Activated CD4-positive, alpha-beta memory T cell treated with anti-CD3 and anti-CD28 coated beads for 36 hours (primary cell): ENCODE measurements at regions not wholly inside any gene's neighbourhood (a gene's known extent, or its start where the extent isn't known, plus 50 kb on each side); places are given as distances from the start of the nearest gene placed in this dataset.

Source experiments
- CTCF ChIA-PET: fragments of 350-600 bp; sonication (Branson Sonifier 250); formaldehyde crosslinking; loops from one replicate; lab custom pipeline; 2021; ENCODE audit warnings: antibody characterized with exemption, inconsistent platforms; lab: Charles Lee
- POLR2A ChIA-PET: fragments of 350-600 bp; sonication (Branson Sonifier 250); formaldehyde crosslinking; loops from one replicate; lab custom pipeline; 2021; ENCODE audit warnings: antibody characterized with exemption; lab: Charles Lee
- DNase-seq: peaks from one replicate; pipeline ENCODE4 v3.0.0-alpha.2; 2020
- H3K27ac Mint-ChIP-seq: one replicate; pipeline ENCODE4 v1.8.0; 2021; ENCODE audit warnings: mixed read lengths
- H3K27me3 Mint-ChIP-seq: one replicate; pipeline ENCODE4 v1.8.0; 2021; ENCODE audit warnings: mixed read lengths
- H3K36me3 Mint-ChIP-seq: one replicate; pipeline ENCODE4 v1.8.0; 2021; ENCODE audit warnings: mixed read lengths
- H3K4me1 Mint-ChIP-seq: one replicate; pipeline ENCODE4 v1.8.0; 2021; ENCODE audit warnings: low read depth, mixed read lengths
- H3K4me3 Mint-ChIP-seq: one replicate; pipeline ENCODE4 v1.8.0; 2021; ENCODE audit warnings: mild to moderate bottlenecking, mixed read lengths
- H3K9me3 Mint-ChIP-seq: one replicate; pipeline ENCODE4 v1.8.0; 2021; ENCODE audit warnings: mixed read lengths
- intact Hi-C: fragments of 100-400 bp; cut with micrococcal nuclease; formaldehyde crosslinking; loops from one replicate; pipeline ENCODE4 v1.15.1; 2023

DNA sequence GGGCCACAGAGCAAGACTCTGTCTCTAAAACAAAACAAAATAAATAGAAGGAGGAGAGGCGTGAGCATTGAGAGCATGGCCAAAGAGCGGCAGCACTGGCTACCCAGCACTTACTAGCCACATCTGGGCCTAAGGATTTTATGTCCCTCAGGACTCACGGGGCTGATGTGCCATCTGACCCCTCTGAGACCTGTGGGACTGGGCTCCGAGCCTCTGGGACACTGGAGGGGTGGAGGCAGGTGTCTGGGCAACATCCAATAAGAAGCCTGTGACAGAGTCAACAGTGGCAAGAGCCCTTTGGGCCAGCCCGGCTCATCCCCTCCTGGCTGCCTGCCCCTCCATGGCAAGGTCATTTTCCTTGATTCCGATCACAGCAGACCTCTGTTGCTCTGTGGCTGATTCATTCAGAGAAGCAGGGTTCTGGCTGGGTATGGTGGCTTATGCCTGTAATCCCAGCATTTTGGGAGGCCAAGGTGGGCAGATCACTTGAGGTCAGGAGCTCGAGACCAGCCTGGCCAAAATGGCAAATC, 60.7 kb downstream of the RRM2 start:
- Mint-ChIP-seq H3K9me3 (peaks cover 7% of the 10 kb centered on the region), H3K4me1 (no peaks in the 10 kb centered on the region), H3K27me3 (no peaks in the 10 kb centered on the region), H3K4me3 (no peak overlapping the region), H3K27ac (no peak overlapping the region), H3K36me3 (peaks cover 13% of the 10 kb centered on the region)
- CTCF ChIA-PET = interaction anchor here (1.4 to 1.5 kb wide), 2 partner anchors 20 to 226 kb away, joined by 3 to 4 read pairs; no protein-coding TSS in a partner anchor
- no peak for DNase-seq
- intact Hi-C loops = no loop called here
- POLR2A ChIA-PET = no interaction called here

DNA sequence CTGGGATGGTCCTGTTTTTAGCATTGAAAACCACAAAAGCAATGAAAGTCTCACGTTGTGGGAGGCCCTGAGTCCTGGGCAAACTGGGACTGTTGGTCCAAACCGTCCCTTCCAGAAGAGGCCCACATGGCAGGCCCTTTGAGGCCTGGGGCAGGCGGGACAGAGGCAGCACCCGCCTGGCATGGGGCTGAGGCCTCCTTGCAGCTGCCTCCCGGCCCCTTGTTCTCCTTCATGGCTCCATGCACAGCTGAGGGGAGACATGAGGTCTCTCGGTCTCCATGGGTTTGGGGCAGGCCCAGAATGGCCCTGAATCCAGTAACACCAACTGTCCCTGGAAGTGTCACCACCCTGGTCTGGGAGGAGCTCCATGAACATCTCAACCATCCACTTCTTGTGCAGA, 61.9 kb downstream of the RRM2 start:
- no peaks in the 10 kb centered on the region for H3K4me1 Mint-ChIP-seq
- H3K9me3 Mint-ChIP-seq = peaks cover 7% of the 10 kb centered on the region
- no peak overlapping the region for H3K4me3 Mint-ChIP-seq
- ChIA-PET CTCF (interaction anchor here (1.3 to 1.4 kb wide), 2 partner anchors 225 to 251 kb away, joined by 3 to 6 read pairs; no protein-coding TSS in a partner anchor), POLR2A (no interaction called here)
- DNase-seq = no peak
- H3K27ac Mint-ChIP-seq = no peak overlapping the region
- H3K36me3 Mint-ChIP-seq = peaks cover 16% of the 10 kb centered on the region
- no peaks in the 10 kb centered on the region for H3K27me3 Mint-ChIP-seq
- intact Hi-C loops = no loop called here

GRCh38 chr2:10185046-10185445, 62.5 kb downstream of the RRM2 start:
- no peak for DNase-seq
- ChIA-PET POLR2A (no interaction called here), CTCF (interaction anchor here (1.3 kb wide), 1 partner anchor 250 kb away, joined by 6 read pairs; no protein-coding TSS in a partner anchor)
- Mint-ChIP-seq H3K36me3 (peaks cover 16% of the 10 kb centered on the region), H3K27ac (no peak overlapping the region), H3K9me3 (peaks cover 7% of the 10 kb centered on the region), H3K4me3 (no peak overlapping the region), H3K27me3 (no peaks in the 10 kb centered on the region), H3K4me1 (no peaks in the 10 kb centered on the region)
- intact Hi-C loops = no loop called here

DNA sequence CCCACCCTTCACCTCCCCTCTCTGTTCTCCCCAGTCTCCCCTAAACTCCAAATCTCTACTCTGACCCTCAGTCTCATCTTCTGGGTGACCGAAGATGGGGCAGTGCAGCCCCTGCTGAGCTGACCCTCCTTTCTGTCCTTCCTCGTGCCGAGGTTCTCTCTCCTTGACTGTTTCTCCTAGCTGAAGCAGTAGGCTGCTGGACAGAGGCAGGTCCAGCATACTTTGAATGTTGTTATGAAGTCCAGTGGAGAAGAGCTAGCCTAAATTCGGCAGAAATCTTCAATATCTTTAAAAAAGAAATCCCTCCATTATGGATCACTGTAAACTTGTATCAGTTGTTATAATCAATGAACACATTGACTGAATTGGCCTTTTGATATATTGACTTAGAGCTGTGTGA, 63.2 kb downstream of the RRM2 start:
- Mint-ChIP-seq H3K4me1 (no peaks in the 10 kb centered on the region), H3K27ac (no peak overlapping the region), H3K36me3 (peaks cover 16% of the 10 kb centered on the region), H3K4me3 (no peak overlapping the region), H3K27me3 (no peaks in the 10 kb centered on the region), H3K9me3 (peaks cover 7% of the 10 kb centered on the region)
- POLR2A ChIA-PET = no interaction called here
- DNase-seq = no peak
- CTCF ChIA-PET = no interaction called here
- intact Hi-C loops = no loop called here

DNA sequence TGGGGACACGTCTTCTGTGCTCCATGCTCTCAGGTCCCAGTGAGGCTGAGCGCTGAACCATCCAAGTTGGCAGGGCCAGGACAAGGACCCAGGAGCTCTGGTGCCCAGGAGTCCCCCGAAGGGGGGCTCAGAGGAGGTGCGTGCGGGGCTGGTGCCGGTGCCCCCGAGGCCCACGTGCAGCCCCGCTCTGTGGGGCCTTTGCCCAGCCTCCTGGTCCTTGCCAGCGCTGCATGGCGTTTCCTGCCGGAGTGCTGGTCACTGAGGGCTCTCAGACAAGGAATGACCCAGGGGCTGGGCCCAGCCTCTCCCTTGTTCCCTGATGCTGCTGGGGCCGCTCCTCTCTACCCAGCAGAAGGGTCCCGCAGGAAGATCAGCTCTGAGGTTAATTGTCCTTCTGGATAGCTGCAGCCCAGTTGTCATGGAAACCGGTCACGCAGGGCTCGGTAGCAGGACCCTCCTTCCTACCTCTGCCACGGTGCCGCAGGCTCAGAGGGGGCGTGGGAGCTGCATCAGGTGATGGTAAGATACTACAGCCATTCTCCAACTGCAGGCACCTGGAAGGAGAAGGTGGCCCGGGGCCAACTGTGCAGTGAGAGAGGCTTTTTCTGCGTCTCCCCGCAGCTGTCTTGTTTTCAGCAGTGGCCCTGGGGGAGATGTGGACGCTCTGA, 64.5 kb downstream of the RRM2 start:
- no peaks in the 10 kb centered on the region for H3K4me1 Mint-ChIP-seq
- H3K4me3 Mint-ChIP-seq = no peak overlapping the region
- no peak overlapping the region for H3K27ac Mint-ChIP-seq
- intact Hi-C loops = no loop called here
- H3K27me3 Mint-ChIP-seq = no peaks in the 10 kb centered on the region
- no peaks in the 10 kb centered on the region for H3K9me3 Mint-ChIP-seq
- peaks cover 10% of the 10 kb centered on the region for H3K36me3 Mint-ChIP-seq
- no peak for DNase-seq
- ChIA-PET POLR2A (no interaction called here), CTCF (no interaction called here)

DNA sequence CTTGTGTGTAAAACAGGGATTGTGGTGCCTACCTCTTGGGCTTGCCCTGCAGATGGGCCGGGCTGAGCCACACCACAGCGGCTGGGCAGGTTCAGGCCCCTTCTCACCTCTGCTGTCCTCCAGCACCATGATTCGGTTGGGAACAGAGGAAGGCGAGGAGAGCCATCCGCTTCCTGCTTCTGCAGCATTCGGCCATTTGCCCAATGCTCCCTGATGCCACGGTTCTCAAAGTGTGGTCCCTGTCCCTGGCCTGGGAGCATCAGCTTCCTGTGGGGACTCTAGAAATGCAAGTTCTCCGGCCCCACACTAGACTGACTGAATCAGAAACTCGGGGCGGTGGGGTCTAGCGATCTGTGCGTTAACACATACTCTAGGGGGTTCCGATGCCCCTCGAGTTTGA, 65.1 kb downstream of the RRM2 start:
- H3K4me1 Mint-ChIP-seq = no peaks in the 10 kb centered on the region
- intact Hi-C loops = no loop called here
- H3K36me3 Mint-ChIP-seq = peaks cover 10% of the 10 kb centered on the region
- H3K4me3 Mint-ChIP-seq = no peak overlapping the region
- H3K9me3 Mint-ChIP-seq = no peaks in the 10 kb centered on the region
- ChIA-PET POLR2A (no interaction called here), CTCF (no interaction called here)
- DNase-seq = no peak
- no peak overlapping the region for H3K27ac Mint-ChIP-seq
- H3K27me3 Mint-ChIP-seq = no peaks in the 10 kb centered on the region

DNA sequence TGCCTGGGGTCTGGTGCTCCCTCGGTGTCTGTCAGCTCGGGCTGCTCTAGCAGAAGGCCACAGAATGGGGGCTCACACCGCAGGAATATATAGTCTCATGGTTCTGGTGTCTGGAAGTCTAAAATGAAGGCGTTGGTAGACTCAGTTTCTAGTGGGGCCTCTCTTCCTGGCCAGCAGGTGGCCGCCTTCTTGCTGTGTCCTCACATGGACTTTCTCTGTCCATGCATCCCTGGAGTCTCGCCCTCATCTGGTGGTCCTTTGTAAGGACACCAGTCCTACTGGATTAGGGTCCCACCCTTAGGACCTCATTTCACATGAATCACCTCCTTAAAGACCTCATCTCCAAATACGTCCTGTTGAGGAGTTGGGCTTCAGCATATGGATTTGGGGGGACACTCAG, 65.7 kb downstream of the RRM2 start:
- intact Hi-C loops = no loop called here
- ChIA-PET POLR2A (no interaction called here), CTCF (interaction anchor here (1.5 kb wide), 1 partner anchor 247 kb away, joined by 3 read pairs; no protein-coding TSS in a partner anchor)
- H3K36me3 Mint-ChIP-seq = peaks cover 10% of the 10 kb centered on the region
- no peaks in the 10 kb centered on the region for H3K9me3 Mint-ChIP-seq
- no peaks in the 10 kb centered on the region for H3K4me1 Mint-ChIP-seq
- no peak overlapping the region for H3K4me3 Mint-ChIP-seq
- H3K27ac Mint-ChIP-seq = no peak overlapping the region
- DNase-seq = no peak
- H3K27me3 Mint-ChIP-seq = no peaks in the 10 kb centered on the region

DNA sequence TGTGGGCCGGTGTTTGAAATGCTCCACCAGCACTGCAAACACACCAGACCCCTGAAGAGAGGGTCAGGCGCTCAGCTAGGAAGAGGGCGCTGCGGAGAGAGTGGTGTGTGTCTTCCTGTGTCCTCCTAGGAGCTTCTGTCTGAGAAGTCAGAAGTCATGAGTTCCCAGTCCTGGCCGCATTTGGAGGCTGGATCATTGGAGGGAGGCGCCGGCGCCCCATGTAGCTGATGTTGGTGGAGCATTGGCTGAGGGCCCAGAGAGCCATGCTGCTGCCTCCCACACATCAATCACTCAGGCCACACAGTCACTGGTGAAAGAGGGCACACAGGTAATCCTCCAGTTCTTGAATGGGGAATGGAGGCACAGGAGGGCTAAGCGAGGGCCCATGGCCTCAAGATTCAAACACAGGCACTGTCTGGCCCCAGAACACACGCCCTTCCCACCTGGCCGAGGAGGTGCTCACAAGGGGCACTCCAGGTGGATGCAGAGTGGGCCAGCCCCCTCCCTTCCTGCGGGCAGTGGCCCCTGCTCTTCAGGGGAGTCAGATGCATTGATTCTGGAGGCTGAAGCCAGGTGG, 66.3 kb downstream of the RRM2 start:
- CTCF ChIA-PET = interaction anchor here (1.5 kb wide), 1 partner anchor 246 kb away, joined by 3 read pairs; no protein-coding TSS in a partner anchor

DNA sequence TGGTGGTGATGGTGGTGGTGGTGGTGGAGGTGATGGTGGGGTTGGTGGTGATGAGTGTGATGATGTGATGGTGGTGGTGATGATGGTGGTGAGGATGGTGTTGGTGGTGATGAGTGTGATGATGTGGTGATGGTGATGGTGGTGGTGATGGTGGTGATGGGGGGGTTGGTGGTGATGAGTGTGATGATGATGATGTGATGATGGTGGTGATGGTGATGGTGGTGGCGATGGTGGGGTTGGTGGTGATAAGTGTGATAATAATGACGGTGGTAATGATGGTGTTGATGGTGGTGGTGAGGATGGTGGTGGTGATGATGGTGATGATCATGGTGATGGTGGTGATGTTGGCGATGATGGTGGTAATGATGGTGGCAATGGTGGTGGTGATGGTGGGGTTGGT, 67.7 kb downstream of the RRM2 start:
- no peak for DNase-seq

More for the DNA sequence above, 66.3 kb downstream of the RRM2 start:
- Mint-ChIP-seq H3K27ac (no peak overlapping the region), H3K4me3 (no peak overlapping the region), H3K36me3 (peaks cover 10% of the 10 kb centered on the region), H3K9me3 (no peaks in the 10 kb centered on the region), H3K27me3 (no peaks in the 10 kb centered on the region), H3K4me1 (no peaks in the 10 kb centered on the region)
- no peak for DNase-seq
- POLR2A ChIA-PET = no interaction called here
- intact Hi-C loops = no loop called here

GRCh38 chr2:10190737-10191532, 68.4 kb downstream of the RRM2 start:
- H3K9me3 Mint-ChIP-seq = no peaks in the 10 kb centered on the region
- no peaks in the 10 kb centered on the region for H3K4me1 Mint-ChIP-seq
- DNase-seq = no peak
- peaks cover 6% of the 10 kb centered on the region for H3K36me3 Mint-ChIP-seq
- ChIA-PET POLR2A (no interaction called here), CTCF (no interaction called here)
- intact Hi-C loops = no loop called here
- H3K27me3 Mint-ChIP-seq = no peaks in the 10 kb centered on the region
- H3K27ac Mint-ChIP-seq = no peak overlapping the region
- H3K4me3 Mint-ChIP-seq = no peak overlapping the region

More for the DNA sequence above, 67.7 kb downstream of the RRM2 start:
- ChIA-PET POLR2A (no interaction called here), CTCF (no interaction called here)
- intact Hi-C loops = no loop called here
- Mint-ChIP-seq H3K36me3 (peaks cover 9% of the 10 kb centered on the region), H3K27me3 (no peaks in the 10 kb centered on the region), H3K9me3 (no peaks in the 10 kb centered on the region), H3K27ac (no peak overlapping the region), H3K4me3 (no peak overlapping the region), H3K4me1 (no peaks in the 10 kb centered on the region)

DNA sequence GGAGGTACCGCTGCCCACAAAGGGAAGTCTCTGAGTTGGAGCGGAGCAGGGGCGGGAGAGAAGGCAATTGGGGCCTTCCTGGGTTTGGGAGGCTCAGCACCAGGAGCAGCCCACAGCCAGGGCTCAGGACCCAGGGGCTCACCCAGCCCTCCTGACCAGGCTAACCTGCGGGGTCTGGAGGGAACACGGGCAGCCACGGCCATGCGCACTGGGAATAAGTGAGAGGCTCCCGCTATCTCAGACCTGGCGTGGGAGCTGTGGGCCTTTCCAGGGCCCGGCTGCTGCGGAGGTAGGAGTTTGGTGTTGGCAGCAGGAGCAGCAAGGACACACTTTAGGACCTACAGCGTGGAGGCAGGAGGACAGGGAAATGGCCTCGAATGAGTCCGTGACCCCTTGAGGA, 69.0 kb downstream of the RRM2 start:
- no peak for DNase-seq
- peaks cover 5% of the 10 kb centered on the region for H3K36me3 Mint-ChIP-seq
- intact Hi-C loops = no loop called here
- H3K27ac Mint-ChIP-seq = no peak overlapping the region
- ChIA-PET CTCF (no interaction called here), POLR2A (no interaction called here)
- no peaks in the 10 kb centered on the region for H3K27me3 Mint-ChIP-seq
- H3K4me1 Mint-ChIP-seq = no peaks in the 10 kb centered on the region
- H3K9me3 Mint-ChIP-seq = no peaks in the 10 kb centered on the region
- H3K4me3 Mint-ChIP-seq = no peak overlapping the region

GRCh38 chr2:10192392-10193015, 70.0 kb downstream of the RRM2 start:
- ChIA-PET CTCF (no interaction called here), POLR2A (no interaction called here)
- intact Hi-C loops = no loop called here
- Mint-ChIP-seq H3K4me3 (no peak overlapping the region), H3K9me3 (no peaks in the 10 kb centered on the region), H3K27ac (no peak overlapping the region), H3K36me3 (peaks cover 5% of the 10 kb centered on the region), H3K27me3 (no peaks in the 10 kb centered on the region), H3K4me1 (no peaks in the 10 kb centered on the region)
- DNase-seq = no peak
